Stimulated activated CD4-positive, alpha-beta T cell treated with anti-CD3 and anti-CD28 coated beads, TNF-alpha, amount 100 ng/mL, for 48 hours (primary cell): ENCODE measurements at regions not wholly inside any gene's neighbourhood (a gene's known extent, or its start where the extent isn't known, plus 50 kb on each side); places are given as distances from the start of the nearest gene placed in this dataset.
"Not testable (repeated sequence)": the region's sequence is repeated elsewhere in the genome, so short reads cannot be mapped to it uniquely, and the experiment has no call there.

Source experiments
- DNase-seq, 3 donors: peaks; one replicate each; pipeline ENCODE4 v3.0.0-alpha.2; 2020; ENCODE audit warnings: low read depth in 3 of 3

DNA sequence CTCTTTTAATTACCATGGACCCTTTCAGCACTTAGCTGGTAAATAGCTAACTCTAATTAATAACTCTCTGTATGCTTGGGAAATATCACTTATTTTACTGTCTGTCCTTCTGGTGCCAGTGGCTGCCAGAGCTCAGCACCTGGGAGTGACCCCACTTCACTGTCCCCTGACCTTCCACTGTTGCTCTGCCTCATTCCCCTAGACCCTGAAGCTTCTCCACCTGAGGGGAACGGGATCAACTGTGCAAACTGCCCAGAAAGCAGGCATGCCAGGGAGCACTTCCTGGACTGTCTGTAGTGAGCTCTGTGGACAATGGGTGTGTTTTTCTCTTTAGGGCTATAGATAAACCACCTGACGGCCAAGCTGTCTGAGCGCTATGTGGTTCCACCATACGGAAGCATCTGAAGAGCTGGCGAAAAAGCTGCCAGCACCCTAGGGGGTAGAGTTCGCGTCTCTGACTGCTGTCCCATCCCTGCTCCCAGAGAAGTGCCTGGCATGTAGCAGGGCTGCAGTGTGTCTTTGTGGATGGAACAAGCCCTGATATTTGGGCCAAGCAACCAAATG lies 106.3 kb upstream of the FOXA2 start:
- no peak for DNase-seq

DNA sequence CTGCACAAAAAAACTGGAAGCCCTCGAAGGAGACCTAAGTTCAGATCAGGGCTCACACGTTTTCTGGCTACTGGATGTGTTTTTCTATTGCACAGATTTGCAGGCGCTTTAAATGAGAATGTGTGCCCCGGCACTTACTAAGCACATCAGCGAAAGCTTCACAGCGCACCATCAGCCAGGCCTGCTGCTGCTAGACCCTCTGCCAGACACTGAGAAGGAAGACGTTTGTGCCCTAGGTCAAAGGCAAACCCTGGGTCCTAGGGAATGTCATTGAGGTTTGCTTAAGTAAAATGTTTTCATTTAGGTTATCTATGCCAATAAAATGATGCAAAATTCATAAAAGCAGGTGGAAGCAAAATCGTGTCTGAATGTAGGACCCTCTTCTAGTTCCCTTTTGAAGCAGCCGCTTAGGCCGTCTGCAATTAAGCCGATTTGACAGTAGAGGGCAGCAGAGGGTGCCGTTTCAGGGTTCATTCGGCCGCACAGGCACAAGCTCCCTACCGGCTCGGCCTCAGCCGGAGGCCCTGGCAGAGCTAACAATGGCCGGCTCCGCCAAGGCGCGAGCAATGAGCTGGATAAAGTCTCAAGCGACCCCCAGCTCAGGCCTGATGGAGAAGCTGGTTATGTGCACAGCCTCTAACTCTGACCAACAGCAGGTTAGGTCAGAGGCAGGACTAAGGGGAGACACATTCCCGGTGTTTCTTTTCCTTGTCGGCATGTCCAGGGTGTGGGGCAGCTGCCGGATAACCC lies 107.2 kb upstream of the FOXA2 start:
- DNase-seq = peak; percentile 8 to 30 (median 23)

DNA sequence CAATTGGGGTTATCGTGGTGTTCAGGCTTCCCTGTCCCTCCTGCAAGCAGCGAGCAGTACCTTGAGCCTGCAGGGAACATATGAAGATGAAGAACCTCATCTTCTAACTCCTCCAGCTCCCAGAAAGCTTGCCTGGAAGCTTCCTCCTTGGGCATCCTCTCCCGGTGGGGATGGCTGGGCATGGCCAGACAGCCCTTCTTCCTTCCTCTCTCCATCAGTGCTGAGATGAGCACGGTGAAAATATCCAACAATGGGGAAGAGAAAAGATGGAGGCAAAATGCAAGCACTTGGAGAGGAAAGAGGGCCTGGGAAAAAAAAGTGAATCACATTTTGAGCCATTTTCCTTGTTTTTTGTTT lies 107.7 kb upstream of the FOXA2 start:
- no peak for DNase-seq

DNA sequence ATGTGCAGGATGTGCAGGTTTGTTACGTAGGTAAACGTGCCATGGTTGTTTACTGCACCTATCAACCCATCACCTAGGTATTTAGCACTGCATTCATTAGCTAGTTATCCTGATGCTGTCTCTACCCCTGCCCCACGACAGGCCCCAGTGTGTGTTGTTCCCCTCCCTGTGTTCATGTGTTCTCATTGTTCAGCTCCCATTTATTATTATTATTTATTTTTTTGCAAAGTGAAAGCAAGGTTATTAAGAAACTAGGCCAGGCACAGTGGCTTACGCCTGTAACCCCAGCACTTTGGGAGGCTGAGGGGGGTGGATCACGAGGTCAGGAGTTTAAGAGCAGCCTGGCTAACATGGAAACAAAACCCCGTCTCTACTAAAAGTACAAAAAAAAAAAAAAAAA lies 108.2 kb upstream of the FOXA2 start:
- not testable (repeated sequence) for DNase-seq

DNA sequence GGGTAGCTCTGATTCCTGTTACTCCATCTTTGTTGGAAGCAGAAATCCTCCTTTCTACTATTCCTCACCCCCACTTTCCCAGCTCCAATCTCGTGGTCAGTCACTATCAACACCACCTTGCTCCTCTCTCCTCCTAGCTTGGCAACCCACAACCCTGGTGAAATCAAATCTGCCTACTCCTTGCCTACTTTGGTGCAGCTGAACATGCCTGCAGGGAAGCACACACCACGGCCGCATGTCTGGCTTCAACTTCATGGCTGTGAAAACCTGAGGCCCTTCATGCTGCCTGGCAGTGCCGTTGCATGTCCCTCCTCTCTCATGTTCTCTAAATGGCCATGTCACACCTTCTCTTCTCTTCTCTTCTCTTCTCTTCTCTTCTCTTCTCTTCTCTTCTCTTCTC lies 112.4 kb upstream of the FOXA2 start:
- DNase-seq = no peak

DNA sequence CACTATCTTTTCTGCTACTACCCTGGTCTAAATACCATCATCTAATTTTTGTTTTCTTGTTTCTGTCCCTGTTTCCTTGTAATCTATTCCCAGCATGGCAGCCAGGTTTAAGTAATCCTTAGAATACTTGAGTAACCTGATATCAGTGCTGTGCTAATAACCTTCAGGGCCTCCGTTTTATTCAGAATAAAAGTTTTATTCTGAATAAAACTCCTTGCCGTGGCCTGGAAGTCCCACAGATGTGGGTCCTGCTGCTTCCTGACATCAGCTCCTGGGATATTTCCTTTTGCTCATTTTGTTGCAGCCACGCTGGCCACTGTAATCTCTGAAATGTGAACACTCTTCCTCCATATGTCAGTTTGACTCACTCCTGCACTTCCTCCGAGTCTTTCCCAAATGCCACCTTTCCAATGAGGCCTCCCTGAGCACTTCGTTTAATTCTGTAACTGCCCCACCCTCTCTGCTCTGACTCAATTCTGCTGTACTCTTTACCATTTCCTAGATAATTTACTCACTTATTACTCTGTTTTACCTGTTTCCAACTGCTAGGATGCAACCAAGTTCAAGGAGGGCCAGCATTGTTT lies 114.0 kb upstream of the FOXA2 start:
- no peak for DNase-seq

DNA sequence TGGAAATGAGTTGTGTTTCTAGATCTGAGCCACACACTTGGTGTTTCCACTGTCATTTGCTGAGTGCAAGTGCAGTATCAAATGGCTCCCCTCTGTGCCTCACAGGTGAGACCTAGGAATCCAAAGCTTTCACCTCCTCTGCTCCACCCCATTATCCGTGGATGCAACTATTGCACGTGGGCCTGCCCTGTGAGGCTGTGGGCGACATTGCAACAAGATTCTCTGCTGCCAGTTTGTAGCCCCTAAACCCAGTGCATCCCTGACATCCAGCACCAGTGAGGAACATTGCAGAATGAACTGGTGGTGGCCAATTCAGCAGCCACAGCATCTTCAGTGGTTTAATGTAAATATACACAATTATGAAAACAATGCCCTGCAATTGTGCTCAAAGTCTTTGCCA lies 115.0 kb upstream of the FOXA2 start:
- no peak for DNase-seq

DNA sequence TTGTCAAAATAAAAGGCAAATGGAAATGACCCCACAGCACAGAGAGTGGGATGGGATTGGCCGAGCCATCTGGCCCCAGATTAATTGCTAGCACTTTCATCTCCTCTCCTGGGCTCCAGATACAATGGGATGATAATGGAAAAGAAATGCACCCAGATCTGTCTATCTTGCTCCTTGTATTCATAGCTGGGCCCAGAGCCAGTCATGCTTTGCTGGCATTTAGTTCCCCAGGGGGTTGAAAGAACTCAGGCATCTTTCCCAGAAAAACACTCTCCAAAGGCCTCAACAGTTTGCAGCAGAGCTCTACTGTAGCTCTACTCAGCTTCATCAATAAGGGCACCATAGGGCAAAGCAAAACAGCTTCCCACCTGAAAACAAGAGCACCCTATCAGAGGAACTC lies 116.0 kb upstream of the FOXA2 start:
- DNase-seq = no peak

DNA sequence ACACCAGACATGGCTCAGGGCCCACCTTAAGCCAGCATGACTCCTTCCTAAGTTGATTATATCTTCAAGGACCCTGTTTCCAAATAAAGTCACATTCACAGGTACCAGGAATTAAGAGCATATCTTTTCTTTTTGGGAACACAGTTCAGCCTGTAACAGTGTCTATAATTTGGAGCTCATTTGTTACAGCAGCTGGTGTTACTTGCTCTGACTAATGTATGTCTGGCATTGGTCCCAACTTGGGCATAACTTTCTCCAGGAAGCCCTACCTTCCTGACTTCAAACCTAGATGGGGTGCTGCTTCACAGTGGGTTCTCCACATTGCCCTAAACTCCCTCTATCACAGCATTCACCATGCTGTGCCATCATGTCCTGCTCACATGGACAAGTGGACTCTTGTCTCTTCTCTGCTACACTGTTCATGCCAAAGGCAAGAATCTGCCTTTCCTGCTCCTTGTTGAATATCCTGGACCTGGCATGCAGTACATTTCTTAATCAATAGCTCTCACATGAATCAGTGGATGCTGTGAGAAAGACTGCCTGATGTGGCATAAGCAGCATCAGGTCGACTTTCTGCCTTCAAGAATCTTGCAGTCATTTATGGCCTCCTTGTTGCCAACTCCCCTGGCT lies 117.4 kb upstream of the FOXA2 start:
- DNase-seq = no peak

DNA sequence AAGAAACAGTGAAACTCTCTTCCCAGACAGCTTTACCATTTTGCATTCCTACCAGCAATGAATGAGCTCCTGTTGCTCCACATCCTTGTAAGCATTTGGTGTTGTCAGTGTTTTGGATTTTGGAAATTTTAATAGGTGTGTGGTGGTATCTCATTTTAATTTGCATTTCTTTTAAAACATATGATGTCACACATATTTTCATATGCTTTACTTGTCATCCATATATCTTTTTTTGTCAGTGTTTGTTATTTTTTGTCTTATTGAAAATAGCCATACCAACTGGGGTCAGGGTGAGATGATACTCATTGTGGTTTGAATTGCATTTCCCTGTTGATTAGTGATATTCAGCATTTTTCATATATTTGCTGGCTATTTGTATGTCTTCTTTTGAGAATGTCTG lies 119.5 kb upstream of the FOXA2 start:
- DNase-seq = no peak

DNA sequence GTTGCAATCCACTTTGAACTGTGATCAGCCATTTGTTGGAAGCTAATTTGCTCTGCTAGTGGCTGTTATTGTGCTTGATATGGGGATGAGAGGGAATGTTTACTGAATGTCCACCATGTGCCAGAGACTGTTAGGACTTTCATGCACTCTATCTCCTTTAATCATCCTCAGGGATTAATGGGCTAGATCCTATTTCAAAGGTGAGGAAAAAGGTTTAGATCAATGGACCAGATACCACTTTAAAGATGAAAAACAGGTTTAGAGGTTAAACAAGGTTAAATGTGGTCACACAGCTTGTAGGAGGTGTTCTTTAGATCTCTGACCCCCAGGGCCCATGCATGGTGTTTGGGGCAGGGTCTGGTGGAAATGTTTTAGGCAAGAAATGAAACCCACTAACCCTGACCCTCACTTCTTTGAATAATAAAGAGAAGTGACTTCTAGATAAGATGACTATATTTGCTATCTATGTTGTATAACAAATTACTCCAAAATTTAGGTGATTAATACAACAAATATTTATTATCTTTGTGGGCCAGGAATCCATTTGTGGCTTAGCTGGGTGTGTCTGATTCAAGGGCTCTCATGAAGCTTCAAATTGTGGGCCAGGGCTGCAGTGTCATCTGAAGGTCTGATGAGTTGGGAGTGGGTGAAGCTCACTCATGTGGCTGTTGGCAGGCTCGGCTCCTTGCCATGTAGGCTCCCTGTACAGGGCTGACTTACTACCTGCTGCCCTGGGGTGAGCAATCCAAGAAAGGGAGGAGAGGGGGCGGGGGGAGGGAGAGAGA lies 127.8 kb upstream of the FOXA2 start:
- no peak for DNase-seq

DNA sequence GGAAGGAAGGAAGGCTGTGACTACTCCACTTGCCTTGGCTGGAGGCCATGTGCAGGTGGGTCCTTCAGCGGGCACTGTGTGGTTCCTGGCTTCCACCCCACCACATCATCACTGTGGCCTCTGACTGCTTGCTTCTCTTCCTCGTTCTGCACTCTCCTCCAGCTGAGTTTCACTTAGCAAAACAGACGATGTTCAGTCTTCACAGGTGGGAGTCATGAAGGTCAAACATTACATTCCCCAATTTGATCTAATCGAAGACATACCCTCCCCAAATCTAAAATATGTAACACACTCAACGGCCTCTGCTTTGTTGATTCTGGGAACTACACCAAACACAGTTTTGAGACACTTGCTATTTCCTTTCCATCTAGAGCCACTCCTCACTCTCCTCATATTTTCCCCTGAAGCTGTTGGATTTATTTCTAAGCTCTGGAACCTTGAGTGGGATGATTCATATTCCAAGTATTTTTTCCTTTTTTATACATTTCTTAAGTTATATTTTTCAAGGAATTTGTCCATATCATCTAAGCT lies 132.5 kb upstream of the FOXA2 start:
- no peak for DNase-seq

DNA sequence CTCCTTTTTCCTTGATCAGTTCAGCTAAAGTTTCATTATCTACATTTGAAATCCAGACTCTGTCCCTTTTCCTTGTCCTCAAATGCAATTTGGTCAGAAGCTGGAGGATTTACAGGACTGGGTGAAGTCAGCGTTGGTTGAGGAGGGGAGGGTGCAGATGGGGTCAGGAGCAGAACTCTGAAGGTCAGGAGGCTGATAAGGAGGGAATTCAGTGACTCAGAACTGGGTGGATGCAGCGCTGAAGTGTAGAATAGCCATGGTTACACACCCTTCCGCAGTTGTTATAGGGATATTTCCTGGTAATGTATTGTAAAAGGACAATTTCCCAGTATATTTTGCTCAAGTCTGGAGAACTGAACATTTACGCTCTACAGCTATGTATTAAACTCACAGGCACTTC lies 133.1 kb upstream of the FOXA2 start:
- no peak for DNase-seq

DNA sequence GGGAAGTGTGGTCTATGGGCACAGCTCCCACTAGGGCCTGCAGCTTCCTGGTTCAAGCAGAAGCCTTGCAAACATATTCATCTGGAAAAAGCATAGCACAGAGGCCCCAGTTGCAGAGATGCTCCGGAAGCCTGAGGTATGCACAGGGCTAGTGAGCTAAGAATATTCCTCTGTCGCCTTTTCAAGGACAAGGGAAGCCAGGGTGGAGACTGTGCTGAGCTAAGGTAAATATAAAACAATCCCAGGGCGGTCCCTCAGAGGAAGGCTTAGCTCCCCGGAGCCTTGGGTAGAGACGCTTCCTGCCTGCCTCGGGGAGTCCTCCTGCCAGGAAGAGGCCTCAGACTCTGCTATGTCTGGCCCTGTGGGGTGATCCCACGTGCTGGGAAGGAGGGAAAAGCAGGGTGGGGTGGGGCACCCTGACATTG lies 134.8 kb upstream of the FOXA2 start:
- no peak for DNase-seq

DNA sequence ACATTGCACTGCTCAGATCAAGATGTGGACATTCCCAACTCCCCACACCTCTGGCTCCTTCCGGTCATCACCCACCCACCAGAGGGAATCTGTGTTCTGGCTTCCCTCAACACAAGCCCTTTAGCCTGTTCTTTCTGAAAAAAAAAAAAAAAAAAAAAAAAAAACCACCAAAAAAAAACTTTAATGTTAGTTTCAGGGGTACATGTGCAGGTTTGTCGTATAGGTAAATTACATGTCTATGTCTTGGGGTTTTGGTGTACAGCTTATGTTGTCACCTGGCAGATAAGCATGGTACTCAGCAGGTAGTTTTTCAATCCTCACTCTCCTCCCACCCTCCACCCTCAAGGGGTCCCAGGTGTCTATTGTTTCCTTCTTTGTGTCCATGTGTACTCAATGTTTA lies 135.8 kb upstream of the FOXA2 start:
- no peak for DNase-seq

DNA sequence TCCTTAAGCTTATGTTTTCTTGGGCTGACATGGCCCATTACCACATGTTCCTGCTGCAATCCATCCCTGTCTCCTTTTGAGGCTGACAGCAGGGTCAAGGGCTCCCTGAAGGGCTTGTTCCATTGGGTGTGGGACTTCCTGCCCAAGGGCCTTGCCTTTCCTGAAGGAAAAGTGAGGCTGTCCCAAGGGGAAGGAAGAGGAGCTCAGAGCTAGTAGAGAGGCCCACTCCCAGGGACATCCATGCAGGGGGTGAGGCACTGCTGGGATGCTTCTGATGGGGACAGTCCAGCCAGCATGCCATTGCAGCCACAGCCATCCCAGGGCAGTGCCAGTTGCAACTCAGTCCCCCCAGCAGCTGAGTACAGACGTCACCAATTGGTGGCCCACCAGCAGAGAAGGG lies 138.4 kb upstream of the FOXA2 start:
- DNase-seq = no peak

DNA sequence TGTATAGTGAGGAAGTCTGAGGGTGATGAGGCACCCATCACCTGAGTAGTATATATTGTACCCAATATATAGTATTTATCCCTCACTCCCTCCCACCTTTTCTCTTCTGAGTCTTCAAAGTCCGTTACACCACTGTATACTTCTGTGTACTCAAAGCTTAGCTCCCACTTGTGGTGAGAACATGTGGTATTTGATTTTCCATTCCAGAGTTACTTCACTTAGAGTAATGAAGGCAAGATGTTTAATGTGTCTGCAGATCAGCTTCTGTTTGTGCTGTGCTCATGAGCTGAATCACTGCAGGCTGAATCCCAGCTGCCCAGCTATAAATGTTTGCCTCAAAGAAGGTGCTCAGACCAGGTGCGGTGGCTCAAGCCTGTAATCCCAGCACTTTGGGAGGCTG lies 139.3 kb upstream of the FOXA2 start:
- no peak for DNase-seq

DNA sequence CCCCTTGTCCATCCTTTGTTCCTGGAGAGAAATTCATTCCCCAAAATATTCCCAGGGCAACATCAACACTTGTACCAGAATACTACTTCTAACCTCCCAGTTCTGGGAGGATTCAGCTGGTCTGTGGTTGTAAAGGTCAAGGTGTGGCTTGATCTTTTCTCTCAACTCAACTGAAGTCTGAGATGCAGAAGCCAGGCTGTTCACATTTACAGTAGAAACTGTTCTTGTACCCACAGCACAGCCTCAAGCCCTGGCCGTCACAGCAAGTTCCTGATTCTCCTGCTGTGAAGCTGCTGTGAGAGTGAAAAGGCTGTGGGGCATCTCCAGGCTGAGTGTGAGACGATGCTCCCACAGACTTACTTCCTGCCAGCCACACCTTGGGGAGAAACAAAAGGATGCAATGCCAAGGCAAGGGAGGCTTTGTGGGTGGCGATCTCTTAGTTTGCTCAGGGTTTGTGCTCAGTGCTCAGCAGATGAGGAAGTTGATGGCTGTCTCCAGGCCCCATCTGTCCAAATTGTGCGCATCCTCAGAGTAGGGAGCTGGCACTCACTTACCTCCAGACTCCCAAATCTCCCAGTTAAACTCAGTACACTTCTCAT lies 143.9 kb upstream of the FOXA2 start:
- no peak for DNase-seq

DNA sequence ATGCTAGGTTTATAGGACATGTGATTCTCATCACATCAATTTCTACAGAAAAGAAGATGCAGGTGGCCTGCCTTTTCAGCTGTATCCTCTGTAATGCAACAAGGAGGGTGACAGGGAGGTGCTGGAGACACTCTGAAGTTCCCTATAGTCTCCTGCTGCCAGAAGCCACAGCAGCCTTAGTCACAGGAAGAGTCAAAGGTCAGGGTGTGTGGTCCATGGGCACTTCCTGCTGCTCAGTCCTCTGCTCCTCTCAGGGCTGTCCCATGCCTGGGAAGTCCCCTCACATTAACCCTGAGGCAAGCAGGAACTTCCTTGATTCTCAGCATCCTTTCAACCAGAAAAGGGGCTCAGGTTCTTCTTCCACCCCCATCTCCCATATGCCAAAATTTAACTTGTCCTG lies 144.8 kb upstream of the FOXA2 start:
- no peak for DNase-seq

DNA sequence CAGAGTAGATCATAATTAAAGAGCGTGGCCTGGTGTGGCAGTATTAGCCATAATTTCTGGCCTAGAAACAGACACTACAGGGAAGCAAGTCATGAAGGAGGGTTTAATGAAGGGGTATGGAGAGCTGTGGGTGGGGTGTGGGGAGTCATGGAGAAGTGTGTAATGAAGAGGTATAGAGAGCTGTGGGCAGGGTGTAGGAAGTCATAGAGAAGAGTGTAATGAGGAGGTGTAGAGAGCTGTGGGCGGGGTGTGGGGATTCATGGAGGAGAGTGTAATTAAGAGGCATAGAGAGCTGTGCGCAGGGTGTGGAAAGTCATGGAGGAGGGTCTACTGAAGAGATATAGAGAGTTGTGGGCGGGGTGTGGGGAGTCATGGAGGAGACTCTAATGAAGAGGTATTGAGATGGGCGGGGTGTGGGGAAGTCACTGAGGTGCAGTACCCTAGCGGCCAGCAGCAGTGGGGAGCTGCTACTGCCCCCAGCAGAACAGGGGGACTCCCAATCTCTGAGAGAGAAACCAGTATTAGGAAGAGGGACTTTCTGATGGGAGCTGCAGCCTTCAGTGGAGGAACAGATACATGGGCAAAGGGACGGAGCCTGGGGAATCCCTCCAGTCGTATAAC lies 145.4 kb upstream of the FOXA2 start:
- no peak for DNase-seq

DNA sequence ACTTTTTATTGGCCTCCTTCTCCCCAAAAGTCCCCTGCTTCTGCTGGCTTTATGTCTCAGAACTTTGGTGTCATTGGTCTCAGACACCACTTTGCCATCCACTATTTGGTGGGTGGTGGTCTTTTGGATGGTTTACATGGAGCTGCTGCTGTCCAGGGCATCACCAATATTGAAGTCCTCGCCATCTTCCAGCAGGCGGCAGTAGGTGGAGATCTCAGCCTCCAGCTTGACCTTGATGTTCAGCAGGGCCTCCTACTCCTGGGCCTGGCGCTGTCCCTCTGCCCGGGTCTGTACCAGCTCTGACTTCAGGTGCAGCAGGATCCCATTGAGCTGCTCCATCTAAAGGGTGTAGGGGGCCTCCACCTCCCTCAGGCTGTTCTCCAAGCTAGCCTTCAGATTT lies 148.4 kb upstream of the FOXA2 start:
- no peak for DNase-seq
